ENCODE measurements at regions not wholly inside any gene's neighbourhood (a gene's known extent, or its start where the extent isn't known, plus 50 kb on each side); places are given as distances from the start of the nearest gene placed in this dataset.

DNA sequence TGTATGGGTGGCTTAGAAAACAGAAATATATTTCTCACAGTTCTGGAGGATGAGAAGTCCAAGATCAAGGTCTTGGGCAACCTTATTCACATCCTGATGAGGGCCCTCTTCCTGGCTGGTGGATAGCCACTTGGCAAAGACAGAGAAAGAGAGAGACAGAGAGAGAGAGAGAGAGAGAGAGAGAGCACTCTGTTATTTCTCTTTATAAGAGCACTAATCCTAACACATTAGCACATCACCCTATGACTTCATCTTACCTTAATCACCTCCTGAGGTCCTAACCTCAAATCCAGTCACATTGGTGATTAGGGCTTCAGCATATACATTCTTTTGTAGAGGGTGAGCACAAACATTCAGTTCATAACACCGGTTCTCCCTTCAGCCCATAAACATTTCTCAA lies 430.3 kb downstream of the EFNB2 start:
- Histone ChIP-seq H3K27ac (replicated peaks) (no peak overlapping the region), H3K4me3 (no peak overlapping the region), H3K4me1 (peaks cover 6% of the 10 kb centered on the region), H3K36me3 (no peaks in the 10 kb centered on the region), H3K27me3 (ENCODE audit: low read depth) (no peaks in the 10 kb centered on the region), H3K9me3 (replicated peaks) (no peaks in the 10 kb centered on the region)
- intact Hi-C loops (cut with micrococcal nuclease): loop anchor here (10.0 kb wide), 1 partner anchor 260 kb away; no protein-coding TSS in a partner anchor
- TF ChIP-seq CTCF (IDR thresholded peaks at IDR 0.05; ENCODE audit: borderline replicate concordance): no peak
- no peak for DNase-seq

GRCh38 chr13:106104281-106104901 lies 431.1 kb downstream of the EFNB2 start:
- H3K9me3 ChIP-seq (replicated peaks): no peaks in the 10 kb centered on the region
- peaks cover 7% of the 10 kb centered on the region for H3K4me1 ChIP-seq
- no peak for DNase-seq
- no peak overlapping the region for H3K4me3 ChIP-seq
- no peaks in the 10 kb centered on the region for H3K27me3 ChIP-seq (ENCODE audit: low read depth)
- no peaks in the 10 kb centered on the region for H3K36me3 ChIP-seq
- TF ChIP-seq CTCF (IDR thresholded peaks at IDR 0.05; ENCODE audit: borderline replicate concordance): no peak
- H3K27ac ChIP-seq (replicated peaks): no peak overlapping the region
- intact Hi-C loops (cut with micrococcal nuclease): loop anchor here (10.0 kb wide), 1 partner anchor 260 kb away; no protein-coding TSS in a partner anchor

DNA sequence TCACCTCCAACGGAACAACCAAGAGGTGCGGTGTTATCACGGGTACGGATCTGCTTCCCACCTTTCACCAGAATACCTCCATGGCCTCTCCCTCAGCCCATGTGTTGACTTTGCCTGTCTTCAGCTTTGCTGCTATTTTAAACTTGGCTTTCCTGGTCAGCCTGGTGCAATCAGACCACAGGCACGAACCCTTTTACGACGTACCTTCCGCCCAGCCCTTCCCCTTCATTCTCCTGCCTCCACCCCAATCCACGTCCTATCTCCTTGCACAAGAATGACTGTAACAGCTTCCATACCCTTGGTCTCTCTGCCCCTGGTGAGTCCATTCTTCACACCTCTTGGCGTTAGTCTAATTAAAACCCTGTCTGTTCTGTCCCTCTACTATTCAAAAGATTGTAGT lies 431.7 kb downstream of the EFNB2 start:
- no peaks in the 10 kb centered on the region for H3K36me3 ChIP-seq

DNA sequence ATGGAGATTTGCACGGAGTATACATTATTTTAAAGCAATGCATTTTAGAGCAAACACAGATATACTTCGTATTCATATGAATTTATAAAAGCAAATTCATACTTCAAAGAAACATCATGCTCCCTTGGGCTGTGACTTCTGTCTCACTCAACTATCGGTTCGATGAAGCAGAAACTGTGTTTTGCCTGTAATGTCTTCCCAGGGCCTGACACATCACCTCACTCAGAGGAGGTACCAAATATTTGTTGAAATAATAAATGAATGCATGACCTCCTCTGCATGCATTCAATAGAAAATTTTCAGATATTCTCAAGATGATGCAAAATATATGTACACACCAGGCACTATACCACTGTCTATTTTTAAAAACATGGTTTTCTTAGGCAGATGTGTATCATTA lies 432.7 kb downstream of the EFNB2 start:
- Histone ChIP-seq H3K9me3 (replicated peaks) (no peaks in the 10 kb centered on the region), H3K4me3 (no peak overlapping the region), H3K27ac (replicated peaks) (no peak overlapping the region), H3K4me1 (peaks cover 7% of the 10 kb centered on the region), H3K36me3 (no peaks in the 10 kb centered on the region), H3K27me3 (ENCODE audit: low read depth) (peaks cover 5% of the 10 kb centered on the region)
- no peak for TF ChIP-seq CTCF (IDR thresholded peaks at IDR 0.05; ENCODE audit: borderline replicate concordance)
- intact Hi-C loops (cut with micrococcal nuclease): loop anchor here (10.0 kb wide), 1 partner anchor 258 kb away; no protein-coding TSS in a partner anchor
- no peak for DNase-seq

More for the DNA sequence above, 431.7 kb downstream of the EFNB2 start:
- Histone ChIP-seq H3K27me3 (ENCODE audit: low read depth) (no peaks in the 10 kb centered on the region), H3K4me1 (peaks cover 7% of the 10 kb centered on the region), H3K4me3 (no peak overlapping the region), H3K27ac (replicated peaks) (no peak overlapping the region), H3K9me3 (replicated peaks) (no peaks in the 10 kb centered on the region)
- intact Hi-C loops (cut with micrococcal nuclease): loop anchor here (10.0 kb wide), 1 partner anchor 259 kb away; no protein-coding TSS in a partner anchor
- no peak for TF ChIP-seq CTCF (IDR thresholded peaks at IDR 0.05; ENCODE audit: borderline replicate concordance)
- DNase-seq: no peak

DNA sequence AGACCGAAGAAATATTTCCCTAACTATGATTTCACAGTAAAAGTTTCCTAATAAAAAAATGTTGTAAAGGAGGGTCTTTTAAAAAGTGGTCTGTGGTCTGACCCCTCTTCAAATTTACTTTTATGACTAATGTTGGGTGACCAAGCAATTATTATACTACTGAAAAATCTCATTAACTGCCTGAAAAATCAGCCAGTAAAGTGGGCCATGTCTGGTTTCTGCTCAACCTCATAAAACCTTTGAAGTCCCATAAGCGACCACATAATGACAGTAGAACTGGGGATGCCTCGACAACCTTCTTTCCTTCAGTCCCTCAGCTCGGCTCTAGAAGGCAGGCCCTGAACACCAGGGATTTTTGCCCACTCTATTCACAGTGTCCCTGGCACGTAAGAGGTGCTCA lies 434.3 kb downstream of the EFNB2 start:
- H3K27me3 ChIP-seq (ENCODE audit: low read depth): peaks cover 5% of the 10 kb centered on the region
- H3K4me1 ChIP-seq: peaks cover 7% of the 10 kb centered on the region
- H3K36me3 ChIP-seq: no peaks in the 10 kb centered on the region
- no peak for TF ChIP-seq CTCF (IDR thresholded peaks at IDR 0.05; ENCODE audit: borderline replicate concordance)
- no peak overlapping the region for H3K27ac ChIP-seq (replicated peaks)
- H3K9me3 ChIP-seq (replicated peaks): no peaks in the 10 kb centered on the region
- no peak overlapping the region for H3K4me3 ChIP-seq
- intact Hi-C loops (cut with micrococcal nuclease): loop anchor here (10.0 kb wide), 1 partner anchor 256 kb away; no protein-coding TSS in a partner anchor
- no peak for DNase-seq
